Brain microvascular endothelial cell (primary cell): ENCODE measurements at regions not wholly inside any gene's neighbourhood (a gene's known extent, or its start where the extent isn't known, plus 50 kb on each side); places are given as distances from the start of the nearest gene placed in this dataset.
A peak's percentile ranks its signal among the peaks of the same experiment; 100 is the strongest.
"Not testable (repeated sequence)": the region's sequence is repeated elsewhere in the genome, so short reads cannot be mapped to it uniquely, and the experiment has no call there.

Experiments used
- DNase-seq: peaks from one replicate; pipeline ENCODE4 v3.0.0-alpha.2; 2020
- H3K27ac ChIP-seq: fragments of 250-450 bp; sonication (Bioruptor Pico); 2 replicates; pipeline ENCODE4 v1.5.1; 2020; ENCODE audit warnings: mild to moderate bottlenecking, moderate library complexity
- H3K27me3 ChIP-seq: fragments of 250-450 bp; sonication (Bioruptor Pico); replicated peaks from 2 replicates; pipeline ENCODE4 v1.5.1; 2020; ENCODE audit warnings: mild to moderate bottlenecking
- H3K36me3 ChIP-seq: fragments of 250-450 bp; sonication (Bioruptor Pico); replicated peaks from 2 replicates; pipeline ENCODE4 v1.5.1; 2020; ENCODE audit warnings: mild to moderate bottlenecking
- H3K4me3 ChIP-seq: 2 replicates; pipeline ENCODE4 v1.5.1; 2011; ENCODE audit warnings: low read depth, mild to moderate bottlenecking, control low read depth, low read length, moderate library complexity
- CTCF ChIP-seq: IDR thresholded peaks from 2 replicates; pipeline ENCODE4 v1.5.1; 2011; ENCODE audit warnings: low read depth, mild to moderate bottlenecking, moderate library complexity, low read length, control low read depth, inconsistent platforms; ENCODE audit errors: missing control alignments
- in situ Hi-C: cut with HindIII; loops from 2 replicates; pipeline ENCODE4 v1.10.0; 2017; ENCODE audit warnings: low sequenced_read_pairs, low pct_ligation_motif_present

DNA sequence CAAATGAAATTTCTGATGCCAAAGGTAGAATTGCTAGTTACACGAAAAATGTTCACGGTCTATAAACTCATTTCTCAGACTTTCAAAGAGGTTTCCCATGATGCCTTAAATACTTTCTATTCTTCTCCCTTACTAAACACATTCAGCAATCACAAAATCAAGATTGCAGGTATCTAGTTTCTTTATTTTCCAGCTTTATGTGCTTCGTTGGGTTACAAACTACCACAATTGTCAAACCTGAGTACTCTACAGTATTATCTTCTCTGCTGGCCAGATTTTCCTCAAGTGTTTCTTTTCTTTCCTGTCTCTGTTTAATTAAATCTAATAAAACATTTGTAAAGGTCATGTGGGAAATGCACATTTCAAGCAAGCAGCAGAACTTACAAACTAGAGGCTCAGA, 201.8 kb upstream of the ZNF385D start:
- no peaks in the 10 kb centered on the region for H3K36me3 ChIP-seq
- no peak for TF ChIP-seq CTCF
- no peak for DNase-seq
- in situ Hi-C loops = no loop called here
- no peak overlapping the region for H3K27ac ChIP-seq
- no peaks in the 10 kb centered on the region for H3K27me3 ChIP-seq
- no peak overlapping the region for H3K4me3 ChIP-seq

- peak overlapping the region; percentile 64 for H3K27ac ChIP-seq
- no peak for TF ChIP-seq CTCF
- H3K36me3 ChIP-seq = no peaks in the 10 kb centered on the region
- DNase-seq = peak; percentile 75
- no peak overlapping the region for H3K4me3 ChIP-seq
- in situ Hi-C loops = no loop called here
- no peaks in the 10 kb centered on the region for H3K27me3 ChIP-seq
These were observed 203.7 kb upstream of the ZNF385D start for GRCh38 chr3:21954709-21955108.

DNA sequence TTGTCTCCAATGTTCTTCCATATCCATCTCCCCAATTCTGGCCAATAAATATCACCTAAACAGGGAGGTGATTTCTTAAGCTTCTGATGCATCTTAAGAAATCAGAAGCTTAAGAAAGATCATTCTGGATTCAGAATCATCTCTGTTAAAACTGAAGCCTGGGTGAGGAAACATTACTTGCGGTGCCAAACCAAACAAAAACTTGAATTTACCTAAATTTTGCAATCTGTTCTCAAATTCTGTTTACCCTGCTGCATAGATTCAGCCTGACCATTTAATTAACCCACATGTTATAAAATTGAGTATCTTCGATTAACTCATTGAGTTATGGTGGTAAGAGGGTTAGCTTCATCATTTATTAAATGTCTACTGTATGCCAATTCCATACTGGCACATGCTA, 204.4 kb upstream of the ZNF385D start:
- in situ Hi-C loops = no loop called here
- no peak for TF ChIP-seq CTCF
- H3K27me3 ChIP-seq = no peaks in the 10 kb centered on the region
- DNase-seq = no peak
- no peaks in the 10 kb centered on the region for H3K36me3 ChIP-seq
- H3K4me3 ChIP-seq = no peak overlapping the region
- peak overlapping the region; percentile 64 for H3K27ac ChIP-seq

GRCh38 chr3:21960033-21960432, 209.0 kb upstream of the ZNF385D start:
- Histone ChIP-seq H3K4me3 (no peak overlapping the region), H3K27ac (no peak overlapping the region), H3K36me3 (no peaks in the 10 kb centered on the region), H3K27me3 (no peaks in the 10 kb centered on the region)
- DNase-seq = no peak
- in situ Hi-C loops = no loop called here
- TF ChIP-seq CTCF = no peak

DNA sequence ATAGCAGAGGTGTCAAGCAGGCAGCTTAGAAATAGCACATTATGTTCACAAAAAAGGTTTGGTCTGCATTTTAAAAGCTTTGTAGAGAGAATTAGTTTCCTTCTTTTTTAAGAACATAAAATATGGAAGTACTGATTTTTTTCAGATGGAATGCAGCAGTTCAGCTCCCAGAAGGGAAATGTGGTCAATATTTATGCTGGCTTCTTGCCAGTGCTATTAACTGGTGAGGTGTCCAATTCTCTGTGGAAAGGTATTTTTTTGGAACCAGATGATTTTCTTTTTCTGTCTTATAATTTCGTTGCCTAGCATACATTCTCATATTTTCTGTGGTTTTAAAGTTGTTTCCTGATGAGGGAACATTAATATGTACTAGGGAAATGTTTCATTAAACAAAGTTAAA, 211.4 kb upstream of the ZNF385D start:
- in situ Hi-C loops = no loop called here

GRCh38 chr3:21966457-21966856, 215.4 kb upstream of the ZNF385D start:
- H3K27ac ChIP-seq, in situ Hi-C loops, H3K4me3 ChIP-seq, DNase-seq, H3K27me3 ChIP-seq, H3K36me3 ChIP-seq: not testable (repeated sequence)

More for the DNA sequence above, 211.4 kb upstream of the ZNF385D start:
- Histone ChIP-seq H3K27me3 (no peaks in the 10 kb centered on the region), H3K27ac (no peak overlapping the region), H3K4me3 (no peak overlapping the region), H3K36me3 (no peaks in the 10 kb centered on the region)
- peak; percentile 57 for DNase-seq
- no peak for TF ChIP-seq CTCF

GRCh38 chr3:21979706-21980105, 228.7 kb upstream of the ZNF385D start:
- H3K27me3 ChIP-seq = no peaks in the 10 kb centered on the region
- no peak overlapping the region for H3K4me3 ChIP-seq
- TF ChIP-seq CTCF = no peak
- peak; percentile 83 for DNase-seq
- H3K27ac ChIP-seq = peak overlapping the region; percentile 76
- H3K36me3 ChIP-seq = no peaks in the 10 kb centered on the region
- in situ Hi-C loops = no loop called here
